GM20000 (cell line): ENCODE measurements at regions not wholly inside any gene's neighbourhood (a gene's known extent, or its start where the extent isn't known, plus 50 kb on each side); places are given as distances from the start of the nearest gene placed in this dataset.
"Not testable (repeated sequence)": the region's sequence is repeated elsewhere in the genome, so short reads cannot be mapped to it uniquely, and the experiment has no call there.

ENCODE experiments used
- DNase-seq: peaks from one replicate; pipeline ENCODE4 v3.0.0; 2012; ENCODE audit warnings: low spot score
- TF ChIP-seq, protein P1 (sequence below): IDR thresholded peaks from 2 replicates; pipeline ENCODE4 v1.5.1; 2012; ENCODE audit warnings: mild to moderate bottlenecking, control low read depth; ENCODE audit errors: extremely low read depth, missing control alignments

DNA sequence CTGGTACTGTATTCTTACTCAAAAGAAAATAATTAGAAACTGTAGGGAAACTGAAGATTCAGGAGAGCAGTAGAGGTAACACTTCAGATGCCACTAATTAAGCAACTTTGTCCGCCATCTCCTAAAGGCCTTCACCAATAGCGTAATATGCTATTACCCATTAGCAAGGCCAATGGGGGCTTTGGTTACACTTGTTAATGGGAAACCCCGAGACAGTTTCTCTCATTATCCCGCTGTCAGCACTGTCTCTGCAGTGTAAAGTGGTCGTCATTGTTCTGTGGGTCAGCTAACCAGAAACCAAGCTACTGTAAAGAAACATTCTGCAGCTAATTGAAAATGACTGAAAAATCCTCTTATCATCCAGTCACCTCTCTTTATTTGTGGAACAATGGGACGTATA is 468.0 kb upstream of the POU3F2 start:
- TF ChIP-seq, protein P1, sequence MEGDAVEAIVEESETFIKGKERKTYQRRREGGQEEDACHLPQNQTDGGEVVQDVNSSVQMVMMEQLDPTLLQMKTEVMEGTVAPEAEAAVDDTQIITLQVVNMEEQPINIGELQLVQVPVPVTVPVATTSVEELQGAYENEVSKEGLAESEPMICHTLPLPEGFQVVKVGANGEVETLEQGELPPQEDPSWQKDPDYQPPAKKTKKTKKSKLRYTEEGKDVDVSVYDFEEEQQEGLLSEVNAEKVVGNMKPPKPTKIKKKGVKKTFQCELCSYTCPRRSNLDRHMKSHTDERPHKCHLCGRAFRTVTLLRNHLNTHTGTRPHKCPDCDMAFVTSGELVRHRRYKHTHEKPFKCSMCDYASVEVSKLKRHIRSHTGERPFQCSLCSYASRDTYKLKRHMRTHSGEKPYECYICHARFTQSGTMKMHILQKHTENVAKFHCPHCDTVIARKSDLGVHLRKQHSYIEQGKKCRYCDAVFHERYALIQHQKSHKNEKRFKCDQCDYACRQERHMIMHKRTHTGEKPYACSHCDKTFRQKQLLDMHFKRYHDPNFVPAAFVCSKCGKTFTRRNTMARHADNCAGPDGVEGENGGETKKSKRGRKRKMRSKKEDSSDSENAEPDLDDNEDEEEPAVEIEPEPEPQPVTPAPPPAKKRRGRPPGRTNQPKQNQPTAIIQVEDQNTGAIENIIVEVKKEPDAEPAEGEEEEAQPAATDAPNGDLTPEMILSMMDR: no peak
- DNase-seq: no peak

DNA sequence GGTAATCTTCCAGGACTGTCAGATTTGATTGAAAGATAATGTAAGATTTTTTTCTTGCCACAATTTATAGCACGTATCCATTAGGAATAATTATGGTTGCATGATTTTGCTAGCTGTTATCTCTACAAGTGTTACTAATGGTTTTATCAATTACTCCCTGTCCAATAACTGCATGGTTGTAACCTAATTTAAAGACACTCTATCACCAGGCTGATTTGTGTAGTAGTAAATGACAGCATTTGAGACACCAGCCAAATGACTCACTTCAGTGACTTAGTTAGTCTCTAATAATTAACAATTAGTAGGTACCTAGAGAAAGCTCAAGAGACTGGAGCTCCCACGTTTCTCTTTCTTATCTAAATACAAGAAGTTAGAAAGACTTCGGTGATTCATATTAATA is 453.8 kb upstream of the POU3F2 start:
- TF ChIP-seq, protein P1: no peak
- no peak for DNase-seq

- no peak for DNase-seq
- TF ChIP-seq, protein P1: no peak
Measured at GRCh38 chr6:98382246-98382645, 452.1 kb upstream of the POU3F2 start.

- DNase-seq: no peak
- TF ChIP-seq, protein P1: no peak
Measured at GRCh38 chr6:98384334-98384733, 450.0 kb upstream of the POU3F2 start.

DNA sequence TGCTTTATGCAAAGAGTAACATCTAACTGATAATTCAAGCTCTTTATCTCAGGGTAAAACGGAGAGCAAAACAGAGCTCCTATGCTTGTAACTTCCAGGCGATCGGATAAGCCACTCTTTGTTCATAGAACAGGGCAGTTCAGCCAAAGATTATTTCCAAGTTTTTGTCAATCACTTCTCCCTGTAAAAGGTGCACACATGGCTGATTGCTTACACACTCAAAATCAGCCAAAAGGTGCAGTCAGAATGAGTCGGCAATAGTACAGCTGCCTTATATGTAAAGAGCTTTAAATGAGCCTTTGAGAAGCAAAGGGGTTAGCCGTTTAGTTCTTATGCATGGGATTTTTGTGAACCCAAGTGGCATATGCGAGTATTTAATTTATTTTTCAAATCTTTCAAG is 449.6 kb upstream of the POU3F2 start:
- TF ChIP-seq, protein P1: no peak
- no peak for DNase-seq

DNA sequence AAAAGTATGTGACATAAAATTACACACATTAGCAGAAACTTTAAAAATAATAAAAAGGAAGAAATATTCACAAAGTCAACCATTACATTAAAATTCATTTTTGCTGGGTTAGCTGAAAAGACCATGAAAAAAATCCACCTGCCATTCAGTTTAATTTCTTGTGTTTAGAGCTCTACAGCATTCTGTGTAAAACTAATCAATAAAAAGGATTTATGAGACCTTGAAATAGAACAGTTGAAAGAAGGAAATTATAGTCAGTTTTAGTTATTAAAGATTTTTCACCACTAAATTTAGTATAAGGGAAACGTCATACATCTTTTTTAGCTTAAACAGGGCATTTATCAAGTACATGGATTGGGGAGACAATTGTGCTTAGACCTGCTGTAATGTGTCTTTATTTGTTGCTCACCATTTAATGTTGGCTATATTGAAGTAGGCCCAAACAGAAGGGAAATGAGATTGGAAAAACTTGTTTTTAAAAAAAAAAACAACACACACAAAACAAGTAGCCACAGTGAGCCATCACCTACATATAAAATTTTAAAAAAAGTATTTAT is 438.7 kb upstream of the POU3F2 start:
- TF ChIP-seq, protein P1: no peak
- DNase-seq: no peak

DNA sequence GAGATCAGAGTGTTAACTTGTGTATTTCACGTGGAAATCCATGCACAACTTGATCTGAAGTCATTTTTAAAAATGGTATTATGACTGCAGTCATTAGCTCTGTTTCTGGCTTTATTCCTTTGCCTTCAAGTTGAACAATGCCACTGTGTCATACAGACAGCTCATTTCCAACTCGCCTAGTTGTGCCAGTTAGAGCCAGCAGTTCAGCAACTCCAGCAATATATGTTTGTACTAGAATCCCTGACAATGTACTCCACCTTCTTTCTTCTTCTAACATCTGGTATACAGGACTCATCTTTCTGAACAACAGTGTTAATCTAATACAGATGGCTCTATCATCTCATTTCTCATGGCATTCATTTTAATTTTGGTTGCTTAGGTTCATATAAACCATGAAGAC is 418.3 kb upstream of the POU3F2 start:
- no peak for DNase-seq
- TF ChIP-seq, protein P1: no peak

DNA sequence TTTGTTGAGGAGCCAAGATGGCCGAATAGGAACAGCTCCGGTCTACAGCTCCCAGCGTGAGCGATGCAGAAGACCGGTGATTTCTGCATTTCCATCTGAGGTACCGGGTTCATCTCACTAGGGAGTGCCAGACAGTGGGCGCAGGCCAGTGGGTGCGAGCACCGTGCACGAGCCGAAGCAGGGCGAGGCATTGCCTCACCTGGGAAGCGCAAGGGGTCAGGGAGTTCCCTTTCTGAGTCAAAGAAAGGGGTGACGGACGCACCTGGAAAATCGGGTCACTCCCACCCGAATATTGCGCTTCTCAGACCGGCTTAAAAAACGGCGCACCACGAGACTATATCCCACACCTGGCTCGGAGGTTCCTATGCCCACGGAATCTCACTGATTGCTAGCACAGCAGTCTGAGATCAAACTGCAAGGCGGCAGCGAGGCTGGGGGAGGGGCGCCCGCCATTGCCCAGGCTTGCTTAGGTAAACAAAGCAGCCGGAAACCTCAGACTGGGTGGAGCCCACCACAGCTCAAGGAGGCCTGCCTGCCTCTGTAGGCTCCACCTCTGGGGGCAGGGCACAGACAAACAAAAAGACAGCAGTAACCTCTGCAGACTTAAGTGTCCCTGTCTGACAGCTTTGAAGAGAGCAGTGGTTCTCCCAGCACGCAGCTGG is 417.7 kb upstream of the POU3F2 start:
- not testable (repeated sequence) for DNase-seq
